UCSD-AML1 (cell line): ENCODE measurements at regions not wholly inside any gene's neighbourhood (a gene's known extent, or its start where the extent isn't known, plus 50 kb on each side); places are given as distances from the start of the nearest gene placed in this dataset.
"Not testable (repeated sequence)": the region's sequence is repeated elsewhere in the genome, so short reads cannot be mapped to it uniquely, and the experiment has no call there.

Experiments
- DNase-seq: peaks from one replicate; lab custom pipeline; 2025; ENCODE audit not compliant: unreplicated experiment; lab: John Stamatoyannopoulos, UW

DNA sequence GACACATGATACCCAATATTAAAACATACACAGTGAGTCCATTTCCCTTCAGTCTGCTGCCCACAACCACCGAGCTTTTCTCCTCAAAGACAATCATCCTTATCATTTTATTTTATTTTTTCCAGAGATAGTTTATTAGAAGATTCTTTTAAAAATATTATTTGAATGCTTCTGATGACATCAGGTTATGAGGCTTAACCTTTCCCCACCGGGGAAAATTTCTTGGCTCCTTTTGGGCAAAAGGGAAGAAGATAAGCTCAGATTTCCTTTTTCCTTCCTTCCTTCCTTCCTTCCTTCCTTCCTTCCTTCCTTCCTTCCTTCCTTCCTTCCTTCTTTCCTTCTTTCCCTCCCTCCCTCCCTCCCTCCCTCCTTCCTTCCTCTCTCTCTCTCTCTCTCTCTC, 149.5 kb upstream of the CITED2 start:
- DNase-seq: no peak

DNA sequence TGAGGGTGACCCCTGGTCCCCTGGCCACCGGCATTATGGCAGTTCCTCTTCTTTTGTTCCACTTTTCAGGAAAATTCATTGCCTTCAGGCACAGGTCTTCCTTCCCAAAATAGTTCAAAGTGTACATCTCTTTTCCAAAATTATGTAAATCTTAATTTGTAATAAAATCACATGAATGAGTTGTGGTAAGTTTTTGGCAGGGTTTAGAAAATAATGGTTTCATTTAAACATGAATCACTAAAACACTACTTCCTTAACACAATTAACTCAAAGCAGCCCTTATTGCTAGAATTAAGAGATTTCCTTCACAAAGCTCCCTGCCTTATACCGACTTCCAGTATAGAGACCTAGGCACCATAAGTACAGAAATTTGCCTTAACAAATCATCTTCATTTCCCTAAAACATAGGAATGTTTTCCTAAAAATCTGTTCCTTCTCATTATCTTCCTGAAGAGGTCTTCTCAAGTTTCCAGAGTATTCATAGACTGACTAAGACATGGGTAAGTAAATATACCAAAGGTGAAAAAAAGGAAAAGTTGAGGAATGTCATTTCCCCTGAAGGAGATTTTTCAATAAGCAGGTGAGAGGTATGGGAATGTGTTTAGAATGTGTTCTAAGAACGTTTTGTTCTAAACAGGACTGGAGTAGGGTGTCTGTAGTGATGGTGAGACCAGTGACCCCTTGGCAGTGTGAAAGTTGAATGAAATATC, 148.2 kb upstream of the CITED2 start:
- DNase-seq: no peak

DNA sequence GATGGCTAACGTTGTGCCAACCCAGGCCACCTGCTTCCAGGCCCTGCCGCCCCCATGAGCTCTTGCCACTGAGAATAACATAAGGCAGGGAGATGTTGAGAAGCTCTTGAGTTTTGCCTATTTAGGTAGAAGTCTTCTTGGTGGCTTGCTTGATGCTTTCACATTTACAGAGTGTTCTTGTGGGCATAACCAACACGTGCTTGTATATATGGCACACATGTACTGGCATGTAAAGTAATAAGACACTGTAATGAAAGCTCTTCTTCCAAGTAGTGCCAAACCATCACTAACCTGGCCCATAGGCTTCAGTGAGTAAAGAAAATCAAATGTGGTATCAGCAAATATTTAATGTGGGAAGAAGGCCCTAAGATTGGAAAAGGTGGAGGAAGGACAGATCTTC, 146.9 kb upstream of the CITED2 start:
- no peak for DNase-seq

DNA sequence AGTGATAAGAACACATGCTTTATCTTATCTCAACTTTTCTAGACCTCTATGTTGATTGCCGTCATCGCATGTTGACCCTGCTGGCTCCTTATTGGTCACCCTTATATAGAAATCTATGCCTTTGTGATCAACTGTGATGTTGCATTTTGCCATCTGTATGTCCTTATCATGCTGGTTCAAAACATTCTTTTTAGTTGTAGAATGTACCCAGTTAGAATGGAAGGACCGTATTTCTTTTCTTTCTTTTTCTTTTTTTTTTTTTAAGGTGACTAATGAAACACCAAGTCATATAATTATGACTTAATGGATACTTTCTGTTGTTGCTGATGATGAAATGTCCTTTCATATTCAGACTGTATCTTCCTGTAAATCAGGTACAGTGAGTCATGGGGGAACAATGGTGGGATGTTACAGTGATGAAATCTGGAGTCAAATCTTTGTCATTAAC, 145.9 kb upstream of the CITED2 start:
- DNase-seq: no peak

DNA sequence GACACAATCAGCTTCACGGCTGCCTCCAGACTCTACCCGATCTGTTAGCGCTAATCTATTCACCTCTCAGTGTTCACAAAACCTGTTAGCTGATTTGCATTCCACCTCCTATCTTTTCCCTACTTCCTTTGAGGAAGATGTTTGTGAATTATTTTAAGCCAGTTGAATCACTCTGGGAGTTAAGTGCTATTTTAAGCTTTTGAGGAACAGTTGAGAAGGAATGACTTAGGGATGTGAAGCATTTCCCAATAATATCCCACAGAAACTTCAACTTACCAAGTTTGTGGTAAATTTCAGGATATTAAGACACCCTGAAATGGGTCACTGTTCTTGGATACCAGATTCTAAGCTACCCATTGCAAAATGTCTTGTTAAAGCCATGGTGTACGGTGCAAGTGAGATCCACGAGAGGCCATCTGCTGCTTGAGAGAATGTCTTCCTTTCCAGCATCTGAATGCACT, 145.2 kb upstream of the CITED2 start:
- DNase-seq: no peak

DNA sequence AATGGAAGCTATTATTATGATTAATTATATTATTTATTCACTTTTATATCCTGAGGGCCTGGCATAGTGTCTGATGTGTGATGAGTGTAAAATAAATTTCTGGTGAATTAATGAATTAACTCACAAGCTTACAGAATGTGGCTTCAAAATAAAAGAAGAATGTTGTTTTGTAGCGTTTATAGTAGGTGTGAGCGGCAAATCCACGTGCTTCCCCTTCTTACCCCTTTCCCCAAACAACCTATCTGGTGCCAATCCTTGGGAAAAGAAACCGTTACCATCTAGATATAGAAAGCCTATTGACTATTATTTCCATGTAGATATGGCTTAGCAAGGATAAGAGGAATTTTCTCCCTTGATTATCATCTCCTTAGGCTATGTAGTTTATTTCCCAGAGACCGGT, 144.6 kb upstream of the CITED2 start:
- DNase-seq: no peak

DNA sequence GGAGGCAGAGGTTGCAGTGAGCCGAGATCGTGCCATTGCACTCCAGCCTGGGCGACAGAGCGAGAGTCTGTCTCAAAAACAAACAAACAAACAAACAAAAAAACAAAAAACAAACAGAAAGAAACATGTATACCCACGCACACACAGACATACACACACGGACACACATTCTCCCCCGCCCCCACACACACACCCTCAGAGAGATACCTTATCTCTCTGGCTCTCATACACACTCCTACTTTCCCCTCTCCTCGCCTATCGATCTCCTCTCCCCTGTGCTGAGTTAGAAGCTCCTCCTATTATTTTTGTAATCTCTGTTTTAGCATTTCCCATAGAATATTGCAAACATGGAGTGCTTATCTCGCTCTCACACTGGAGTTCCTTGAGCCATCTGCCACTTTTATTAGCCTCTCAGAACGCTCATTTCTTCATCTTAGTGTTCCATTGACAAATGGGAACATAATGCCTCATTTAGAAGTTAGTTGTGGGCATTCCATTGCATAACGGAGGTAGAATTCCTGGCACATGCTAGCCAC, 144.2 kb upstream of the CITED2 start:
- DNase-seq: no peak

DNA sequence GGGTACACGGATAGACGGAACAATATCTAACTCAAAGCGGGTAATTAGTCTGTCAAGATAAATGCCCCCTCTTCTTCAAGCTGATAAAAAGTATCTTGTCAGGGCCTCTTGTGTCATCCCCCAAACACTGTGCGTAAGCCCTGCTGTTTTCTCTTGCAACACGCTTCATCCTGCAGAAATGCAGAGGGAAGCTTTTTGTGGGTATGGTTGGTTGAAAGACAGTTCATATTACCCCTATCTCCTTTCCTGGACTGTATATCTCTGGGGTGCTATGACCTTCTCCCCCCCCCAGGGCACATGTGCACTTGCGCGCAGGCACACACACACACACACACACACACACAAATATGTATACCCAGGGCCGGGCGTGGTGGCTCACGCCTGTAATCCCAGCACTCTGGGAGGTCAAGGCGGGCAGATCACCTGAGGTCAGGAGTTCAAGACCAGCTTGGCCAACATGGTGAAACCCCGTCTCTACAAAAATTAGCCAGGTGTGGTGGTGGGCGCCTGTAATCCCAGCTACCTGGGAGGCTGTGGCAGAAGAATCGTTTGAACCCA, 143.6 kb upstream of the CITED2 start:
- not testable (repeated sequence) for DNase-seq

DNA sequence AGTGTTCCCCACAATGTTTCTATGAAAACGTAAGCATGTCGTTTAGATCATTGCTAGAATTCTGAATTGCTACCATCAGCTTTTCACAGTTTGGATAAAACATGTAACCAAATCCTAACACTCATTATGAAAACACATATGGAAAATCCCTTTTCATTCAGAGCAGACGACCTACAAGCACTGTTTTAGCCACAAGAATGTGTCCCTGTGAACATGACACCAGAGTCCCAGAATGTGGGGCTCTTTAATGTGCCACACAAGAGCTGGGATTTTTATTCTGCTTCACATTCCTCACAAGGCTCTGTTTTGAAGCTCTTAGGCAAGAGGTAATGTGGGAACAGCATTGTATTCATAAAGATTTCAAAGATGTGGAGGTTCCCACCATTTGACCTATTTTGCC, 141.1 kb upstream of the CITED2 start:
- no peak for DNase-seq

DNA sequence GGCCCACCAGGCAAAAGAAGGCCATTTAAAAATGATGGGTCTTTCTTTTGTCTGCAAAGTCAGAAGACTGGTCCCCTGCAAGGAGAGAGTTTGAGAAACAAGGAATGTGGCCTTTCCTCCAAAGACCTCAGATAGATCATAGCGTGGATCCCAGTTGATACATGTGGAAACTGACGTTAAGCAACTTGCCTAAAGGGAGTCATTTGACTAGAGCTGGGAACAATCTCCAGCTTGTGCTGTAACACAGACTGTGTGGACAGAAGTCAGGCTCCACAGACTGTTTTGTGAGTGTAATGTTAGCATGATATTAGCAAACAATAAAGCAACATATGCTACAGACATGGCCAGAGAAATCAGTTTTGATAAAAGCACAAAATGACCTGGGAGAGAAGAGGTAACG, 140.4 kb upstream of the CITED2 start:
- no peak for DNase-seq

DNA sequence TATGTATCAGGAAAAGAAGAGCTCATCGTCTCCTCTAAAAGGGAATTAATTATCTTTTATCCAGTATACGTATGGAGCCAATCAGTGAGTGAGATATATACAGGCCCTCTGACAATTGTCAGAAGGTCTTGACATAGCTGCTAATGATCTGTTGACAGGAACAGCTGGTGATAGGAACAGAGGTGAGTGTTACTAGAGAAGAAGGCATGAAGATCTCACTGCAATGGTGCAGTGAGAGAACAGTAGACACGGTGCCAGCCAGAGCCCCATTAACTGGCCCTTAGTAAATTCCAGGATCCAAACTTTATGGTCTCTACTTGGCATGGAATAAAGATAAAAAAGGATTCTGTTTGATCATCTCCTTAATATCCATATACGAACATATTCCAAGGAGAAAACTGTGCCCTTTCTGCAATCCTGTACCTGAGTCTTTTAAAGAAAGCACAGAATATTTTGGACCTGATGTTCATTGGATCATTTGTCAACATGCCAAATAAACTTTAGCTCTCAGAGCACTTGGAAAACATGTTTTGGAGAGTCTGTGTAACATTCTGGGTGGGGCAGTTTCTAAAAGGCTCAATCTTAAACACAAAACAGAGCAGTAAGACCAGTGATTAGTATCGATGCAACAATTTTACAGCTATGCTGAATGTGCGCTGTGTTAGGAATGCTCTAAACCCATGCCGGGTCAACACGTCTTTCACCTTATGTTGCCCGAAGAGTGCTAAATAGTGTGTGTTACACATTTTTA, 135.8 kb upstream of the CITED2 start:
- DNase-seq: no peak

DNA sequence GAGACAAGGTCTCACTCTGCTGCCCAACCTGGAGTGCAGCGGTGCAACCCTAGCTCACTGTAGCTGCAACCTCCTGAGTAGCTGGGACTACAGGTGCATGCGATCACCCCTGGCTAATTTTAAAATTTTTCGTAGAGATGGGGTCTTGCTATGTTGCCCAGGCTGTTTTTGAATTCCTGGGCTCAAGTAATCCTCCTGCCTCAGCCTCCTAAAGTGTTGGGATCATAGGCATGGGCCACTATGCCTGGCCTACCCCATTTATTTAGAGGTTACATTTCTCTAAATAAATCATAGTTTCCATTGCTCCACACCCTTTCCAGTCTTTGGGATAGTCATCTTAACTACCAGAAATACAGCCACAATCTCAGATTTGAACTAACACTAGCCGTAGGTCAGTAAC, 134.7 kb upstream of the CITED2 start:
- DNase-seq: no peak

DNA sequence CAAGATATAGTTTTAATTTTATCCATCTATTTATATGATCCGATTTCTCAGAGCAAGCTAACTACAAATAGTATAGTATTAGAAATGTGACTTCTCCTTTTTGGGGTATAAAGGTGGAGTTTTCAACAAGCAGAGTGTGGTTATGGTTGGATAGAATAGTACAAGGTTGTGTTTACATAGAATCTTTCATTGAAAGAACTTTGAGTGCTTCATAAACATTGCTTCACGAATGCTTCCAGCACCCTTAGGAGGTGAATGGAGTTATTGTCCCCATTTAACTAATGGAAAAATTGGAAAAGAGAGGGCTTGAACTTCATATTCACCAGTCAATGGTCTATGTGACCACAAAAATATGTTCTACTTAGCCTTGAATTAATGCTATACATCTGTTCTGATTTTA, 134.1 kb upstream of the CITED2 start:
- DNase-seq: no peak

DNA sequence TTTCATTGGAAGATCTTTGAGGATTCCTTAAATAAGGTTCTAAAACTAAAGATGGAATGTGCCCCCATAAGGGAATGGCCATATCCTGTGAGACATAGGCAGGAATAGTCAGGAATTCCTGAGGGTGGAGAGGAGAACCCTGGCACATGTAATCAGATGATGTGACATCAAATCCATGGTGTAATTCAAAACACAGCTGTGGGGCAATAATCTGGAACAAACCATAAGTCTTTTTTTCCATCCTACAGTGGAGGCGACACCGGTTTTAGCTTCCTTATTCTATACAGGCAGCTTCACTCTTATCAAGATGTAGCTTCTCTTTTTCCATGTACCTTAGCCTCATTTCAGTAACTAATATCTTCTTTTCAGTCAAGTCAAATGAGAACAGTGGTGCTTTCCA, 133.6 kb upstream of the CITED2 start:
- DNase-seq: no peak

DNA sequence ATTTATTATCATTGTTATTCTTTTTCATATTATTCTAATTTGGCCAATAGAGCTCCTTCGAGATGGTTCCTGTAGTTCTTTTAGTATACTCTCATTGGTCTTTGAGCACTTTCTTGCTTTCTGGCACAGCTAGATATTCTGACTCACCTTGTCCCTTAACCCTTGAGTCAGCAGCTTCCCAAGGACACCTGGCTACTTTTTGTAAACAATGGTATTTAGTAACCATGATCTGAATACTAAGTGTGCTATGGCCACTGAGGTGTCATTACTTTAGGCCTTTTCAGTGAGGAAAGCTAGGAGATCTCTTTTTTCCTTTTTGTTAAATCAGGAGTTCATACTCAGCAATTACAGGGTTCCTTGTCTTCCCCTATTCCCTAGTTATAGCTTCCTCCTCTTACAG, 126.5 kb upstream of the CITED2 start:
- no peak for DNase-seq

DNA sequence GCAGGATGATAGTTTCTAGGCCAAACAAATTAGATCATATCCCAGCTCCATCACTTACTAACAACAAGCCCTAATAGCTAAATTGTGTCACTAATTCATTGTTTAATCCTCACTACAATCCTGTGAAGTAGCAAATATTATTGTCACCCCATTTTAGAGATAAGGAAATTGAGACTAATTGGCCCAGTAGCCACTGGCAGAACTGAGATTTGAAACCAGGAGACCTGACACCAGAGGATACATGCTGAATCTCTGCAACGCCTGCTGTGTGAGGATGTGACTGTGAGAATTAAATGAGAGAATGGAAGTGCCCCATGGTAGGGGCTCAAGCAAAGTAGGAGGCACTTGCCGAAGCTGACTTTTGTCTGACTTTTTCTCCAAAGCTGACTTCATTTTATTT, 124.3 kb upstream of the CITED2 start:
- DNase-seq: no peak

DNA sequence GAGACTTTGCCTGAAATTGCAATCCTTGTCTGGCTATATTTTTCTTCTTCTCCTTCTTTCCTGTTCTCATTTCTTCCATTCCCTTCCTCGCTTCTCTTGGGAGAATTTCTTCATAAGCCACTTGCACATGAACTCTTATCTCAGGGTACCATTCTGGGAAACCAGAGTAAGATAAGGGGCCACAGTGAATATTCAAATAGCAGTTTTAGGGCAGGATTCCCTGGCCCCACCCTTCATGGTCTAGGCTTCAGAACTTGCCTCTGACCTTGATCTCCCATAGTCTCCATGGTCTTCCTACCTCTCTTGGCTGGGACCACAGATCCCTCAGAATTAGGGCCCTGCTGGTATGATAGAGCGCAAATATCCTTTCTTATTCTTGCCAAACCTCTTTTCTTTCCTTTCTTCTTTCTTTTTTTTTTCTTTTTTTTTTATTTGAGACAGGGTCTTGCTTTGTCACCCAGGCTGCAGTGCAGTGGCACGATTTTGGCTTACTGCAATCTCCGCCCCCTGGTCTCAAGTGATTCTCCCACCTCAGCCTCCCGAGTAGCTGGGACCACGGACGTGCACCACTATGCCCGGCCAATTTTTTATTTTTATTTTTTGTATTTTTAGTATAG, 123.0 kb upstream of the CITED2 start:
- peak; percentile 11 for DNase-seq

DNA sequence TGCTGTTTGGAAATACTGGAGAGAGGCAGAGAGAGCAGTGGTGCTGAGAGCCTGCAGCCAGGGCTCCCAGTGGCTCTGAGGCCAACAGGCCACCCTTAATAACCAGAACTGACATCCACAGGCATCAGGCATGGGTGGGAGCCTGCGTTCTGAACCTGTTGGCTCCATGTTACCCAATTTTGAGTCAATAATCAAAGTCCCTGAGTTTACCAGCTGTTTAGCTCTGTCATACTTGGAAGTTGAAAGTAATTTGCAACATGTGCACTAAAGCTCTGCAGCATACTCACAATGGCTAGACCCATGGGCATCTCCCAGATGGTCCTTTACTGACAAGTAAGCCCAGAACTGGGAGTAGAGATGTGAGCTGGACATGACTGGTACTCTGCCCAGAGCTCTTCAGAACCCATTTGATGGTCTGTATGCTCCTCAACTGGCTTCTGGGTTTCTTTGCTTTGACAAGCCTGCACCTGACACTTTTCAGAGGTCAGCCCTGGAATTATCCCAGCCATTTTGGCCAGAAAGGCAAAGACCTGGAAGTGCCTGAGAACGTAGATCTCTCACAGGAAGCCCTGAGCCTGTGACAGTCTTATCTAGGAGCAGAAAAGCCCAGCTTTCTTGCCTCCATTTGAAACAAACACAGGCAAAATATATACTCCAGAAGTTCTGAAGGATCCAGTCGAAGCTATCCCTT, 122.4 kb upstream of the CITED2 start:
- DNase-seq: peak; percentile 11

DNA sequence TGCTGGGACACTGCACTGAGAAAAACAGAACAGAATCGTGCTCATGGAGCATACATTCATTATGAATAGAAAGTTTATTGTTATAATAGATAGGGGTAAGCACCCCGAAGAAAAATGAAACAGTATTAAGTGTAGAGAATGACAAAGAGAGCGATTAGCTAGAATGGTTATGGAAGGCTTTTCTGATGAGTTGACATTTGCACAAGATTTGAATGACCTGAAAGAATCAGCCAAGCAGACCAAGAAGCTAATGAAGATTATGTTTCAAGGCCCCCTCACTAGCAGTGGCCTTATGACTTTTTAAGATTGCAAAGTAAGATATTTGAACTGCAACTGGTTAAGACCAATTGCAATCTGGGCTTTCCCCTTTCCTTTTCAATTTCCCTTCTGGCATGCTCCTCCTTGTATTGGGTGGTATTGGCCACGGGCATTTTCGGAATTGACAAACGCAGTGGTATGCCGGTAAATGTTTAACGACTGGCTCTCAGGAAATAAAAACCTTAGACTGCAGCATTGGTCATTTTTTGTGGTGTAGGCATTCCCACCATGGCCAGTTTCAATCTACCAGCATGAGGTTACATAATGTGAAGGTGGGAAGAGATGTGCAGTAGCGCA, 120.0 kb upstream of the CITED2 start:
- DNase-seq: no peak

DNA sequence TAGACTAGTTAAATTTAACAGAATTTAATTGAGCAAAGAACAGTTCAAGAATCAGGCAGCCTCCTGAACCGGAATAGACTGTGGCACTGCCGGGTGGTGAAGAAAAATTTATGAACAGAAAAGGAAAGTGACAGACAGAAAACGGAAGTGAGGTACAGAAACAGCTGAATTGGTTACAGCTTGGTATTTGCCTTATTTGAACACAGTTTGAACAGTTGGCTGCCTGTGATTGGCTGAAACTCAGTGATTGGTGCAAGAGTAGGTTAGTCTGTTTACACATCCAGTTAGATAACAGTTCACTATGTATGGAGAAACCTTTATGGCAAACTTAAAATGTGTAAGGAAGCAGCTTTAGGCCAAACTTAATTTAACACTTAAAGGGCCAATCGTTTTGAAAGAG, 116.0 kb upstream of the CITED2 start:
- no peak for DNase-seq

DNA sequence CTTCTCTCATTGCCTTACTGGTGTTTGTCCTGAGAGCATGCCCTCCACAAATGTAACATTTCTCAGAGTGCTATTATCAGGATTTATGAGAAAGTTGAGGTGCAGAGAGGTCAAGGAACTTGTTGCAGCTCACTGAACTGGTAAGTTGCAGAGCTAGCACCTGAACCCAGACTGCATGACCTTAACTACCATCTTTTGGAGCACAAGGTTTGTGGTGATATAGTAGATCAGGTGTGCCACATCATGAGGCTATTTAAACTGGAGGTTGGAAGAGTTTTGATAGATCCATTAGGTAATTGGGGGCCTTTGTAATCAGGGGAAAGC, 112.0 kb upstream of the CITED2 start:
- DNase-seq: no peak
